ENCODE measurements at regions not wholly inside any gene's neighbourhood (a gene's known extent, or its start where the extent isn't known, plus 50 kb on each side); places are given as distances from the start of the nearest gene placed in this dataset.

- no peaks in the 10 kb centered on the region for H3K36me3 ChIP-seq (ENCODE audit: control insufficient read depth in 4 of 4, insufficient read depth in 4 of 4, low read length in 4 of 4)
- H3K9me3 ChIP-seq (ENCODE audit: control insufficient read depth in 4 of 4, insufficient read depth in 3 of 4, low read length in 3 of 4) = no peaks in the 10 kb centered on the region
- TF ChIP-seq, protein P1, sequence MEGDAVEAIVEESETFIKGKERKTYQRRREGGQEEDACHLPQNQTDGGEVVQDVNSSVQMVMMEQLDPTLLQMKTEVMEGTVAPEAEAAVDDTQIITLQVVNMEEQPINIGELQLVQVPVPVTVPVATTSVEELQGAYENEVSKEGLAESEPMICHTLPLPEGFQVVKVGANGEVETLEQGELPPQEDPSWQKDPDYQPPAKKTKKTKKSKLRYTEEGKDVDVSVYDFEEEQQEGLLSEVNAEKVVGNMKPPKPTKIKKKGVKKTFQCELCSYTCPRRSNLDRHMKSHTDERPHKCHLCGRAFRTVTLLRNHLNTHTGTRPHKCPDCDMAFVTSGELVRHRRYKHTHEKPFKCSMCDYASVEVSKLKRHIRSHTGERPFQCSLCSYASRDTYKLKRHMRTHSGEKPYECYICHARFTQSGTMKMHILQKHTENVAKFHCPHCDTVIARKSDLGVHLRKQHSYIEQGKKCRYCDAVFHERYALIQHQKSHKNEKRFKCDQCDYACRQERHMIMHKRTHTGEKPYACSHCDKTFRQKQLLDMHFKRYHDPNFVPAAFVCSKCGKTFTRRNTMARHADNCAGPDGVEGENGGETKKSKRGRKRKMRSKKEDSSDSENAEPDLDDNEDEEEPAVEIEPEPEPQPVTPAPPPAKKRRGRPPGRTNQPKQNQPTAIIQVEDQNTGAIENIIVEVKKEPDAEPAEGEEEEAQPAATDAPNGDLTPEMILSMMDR (IDR thresholded peaks at IDR 0.05; ENCODE audit: control extremely low read depth, extremely low read depth) = no peak
- H3K4me3 ChIP-seq = no peak overlapping the region
- H3K27ac ChIP-seq (ENCODE audit: low read depth in 1 of 2, low read length in 1 of 2) = no peak overlapping the region
- H3K27me3 ChIP-seq (ENCODE audit: control insufficient read depth in 3 of 3, insufficient read depth in 3 of 3, low read length in 2 of 3) = no peaks in the 10 kb centered on the region
- ATAC-seq (ENCODE audit: insufficient read depth, low FRiP score) = no peak
- DNase-seq = no peak
- peaks cover 0 to 4% (median 0%) of the 10 kb centered on the region in 5 donors for H3K4me1 ChIP-seq (ENCODE audit: control insufficient read depth in 5 of 5, insufficient read depth in 5 of 5, low read length in 5 of 5)
- no peak overlapping the region for H3K9ac ChIP-seq (ENCODE audit: insufficient read depth in 1 of 2, low read length in 2 of 2)
- WGBS, 2 donors = 67 to 72% methylated on average over 2 of the region's 2 CpGs
Measured at GRCh38 chr5:88997937-88998336, 115.0 kb upstream of the MEF2C start.

DNA sequence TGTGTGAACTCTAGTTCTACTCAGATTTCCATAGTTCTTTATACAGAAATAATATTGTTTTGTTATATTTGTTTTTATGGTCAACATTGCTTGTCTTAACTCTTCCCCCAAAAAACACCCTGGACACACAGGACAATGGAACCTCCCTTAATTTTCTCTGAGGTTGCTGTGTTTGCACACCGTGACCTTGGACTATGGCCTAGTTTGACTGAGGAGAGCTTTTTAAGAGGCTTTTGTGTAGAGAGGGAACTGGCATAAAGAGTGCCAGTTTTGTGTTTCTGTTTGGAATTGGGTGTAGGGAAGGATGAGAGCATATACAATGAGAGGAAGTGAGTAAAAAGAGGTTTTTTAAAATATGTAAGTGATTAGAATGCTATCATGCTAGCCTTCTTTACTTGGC, 101.1 kb upstream of the MEF2C start:
- Histone ChIP-seq H3K36me3 (ENCODE audit: control insufficient read depth in 4 of 4, insufficient read depth in 4 of 4, low read length in 4 of 4) (no peaks in the 10 kb centered on the region), H3K4me3 (no peak overlapping the region), H3K4me1 (ENCODE audit: control insufficient read depth in 5 of 5, insufficient read depth in 5 of 5, low read length in 5 of 5) (no peaks in the 10 kb centered on the region), H3K9me3 (ENCODE audit: control insufficient read depth in 4 of 4, insufficient read depth in 3 of 4, low read length in 3 of 4) (no peaks in the 10 kb centered on the region), H3K27ac (ENCODE audit: low read depth in 1 of 2, low read length in 1 of 2) (no peak overlapping the region), H3K9ac (ENCODE audit: insufficient read depth in 1 of 2, low read length in 2 of 2) (no peak overlapping the region), H3K27me3 (ENCODE audit: control insufficient read depth in 3 of 3, insufficient read depth in 3 of 3, low read length in 2 of 3) (no peaks in the 10 kb centered on the region)
- DNase-seq (no peak), ATAC-seq (ENCODE audit: insufficient read depth, low FRiP score) (no peak)
- TF ChIP-seq, protein P1 (IDR thresholded peaks at IDR 0.05; ENCODE audit: control extremely low read depth, extremely low read depth) = no peak
- WGBS, 2 donors = 68 to 74% methylated on average over 1 of the region's 1 CpG

- Histone ChIP-seq H3K9ac (ENCODE audit: insufficient read depth in 1 of 2, low read length in 2 of 2) (no peak overlapping the region), H3K4me1 (ENCODE audit: control insufficient read depth in 5 of 5, insufficient read depth in 5 of 5, low read length in 5 of 5) (no peaks in the 10 kb centered on the region), H3K9me3 (ENCODE audit: control insufficient read depth in 4 of 4, insufficient read depth in 3 of 4, low read length in 3 of 4) (no peaks in the 10 kb centered on the region), H3K27ac (ENCODE audit: low read depth in 1 of 2, low read length in 1 of 2) (no peak overlapping the region), H3K27me3 (ENCODE audit: control insufficient read depth in 3 of 3, insufficient read depth in 3 of 3, low read length in 2 of 3) (no peaks in the 10 kb centered on the region), H3K4me3 (no peak overlapping the region), H3K36me3 (ENCODE audit: control insufficient read depth in 4 of 4, insufficient read depth in 4 of 4, low read length in 4 of 4) (no peaks in the 10 kb centered on the region)
- 74 to 84% methylated on average over 3 of the region's 3 CpGs for WGBS, 2 donors
- no peak for DNase-seq
- TF ChIP-seq, protein P1 (IDR thresholded peaks at IDR 0.05; ENCODE audit: control extremely low read depth, extremely low read depth) = no peak
- no peak for ATAC-seq (ENCODE audit: insufficient read depth, low FRiP score)
Measured at GRCh38 chr5:88979726-88980125, 96.7 kb upstream of the MEF2C start.

GRCh38 chr5:88979244-88979643, 96.3 kb upstream of the MEF2C start:
- H3K36me3 ChIP-seq (ENCODE audit: control insufficient read depth in 4 of 4, insufficient read depth in 4 of 4, low read length in 4 of 4) = no peaks in the 10 kb centered on the region

More at GRCh38 chr5:88979244-88979643, 96.3 kb upstream of the MEF2C start:
- DNase-seq (no peak), ATAC-seq (ENCODE audit: insufficient read depth, low FRiP score) (no peak)
- Histone ChIP-seq H3K9me3 (ENCODE audit: control insufficient read depth in 4 of 4, insufficient read depth in 3 of 4, low read length in 3 of 4) (no peaks in the 10 kb centered on the region), H3K9ac (ENCODE audit: insufficient read depth in 1 of 2, low read length in 2 of 2) (no peak overlapping the region), H3K4me3 (no peak overlapping the region), H3K27ac (ENCODE audit: low read depth in 1 of 2, low read length in 1 of 2) (no peak overlapping the region), H3K27me3 (ENCODE audit: control insufficient read depth in 3 of 3, insufficient read depth in 3 of 3, low read length in 2 of 3) (no peaks in the 10 kb centered on the region), H3K4me1 (ENCODE audit: control insufficient read depth in 5 of 5, insufficient read depth in 5 of 5, low read length in 5 of 5) (no peaks in the 10 kb centered on the region)
- 47 to 51% methylated on average over 3 of the region's 3 CpGs for WGBS, 2 donors
- TF ChIP-seq, protein P1 (IDR thresholded peaks at IDR 0.05; ENCODE audit: control extremely low read depth, extremely low read depth) = no peak

Data from lung (tissue), 11 donors.